ENCODE measurements at regions not wholly inside any gene's neighbourhood (a gene's known extent, or its start where the extent isn't known, plus 50 kb on each side); places are given as distances from the start of the nearest gene placed in this dataset.
"Not testable (repeated sequence)": the region's sequence is repeated elsewhere in the genome, so short reads cannot be mapped to it uniquely, and the experiment has no call there.

GRCh38 chr11:93902921-93903320 is 52.5 kb upstream of the VSTM5 start:
- no peak for DNase-seq (ENCODE audit: low spot score)

GRCh38 chr11:93903989-93904388 is 53.6 kb upstream of the VSTM5 start:
- no peak for DNase-seq (ENCODE audit: low spot score)

- peak; percentile 4 for DNase-seq (ENCODE audit: low spot score)
Observed at GRCh38 chr11:93904716-93905115, 54.3 kb upstream of the VSTM5 start.

GRCh38 chr11:93905384-93905783 is 55.0 kb upstream of the VSTM5 start:
- DNase-seq (ENCODE audit: low spot score), result peak; percentile 77

- DNase-seq (ENCODE audit: low spot score), result no peak
Observed at GRCh38 chr11:93906486-93906885, 56.1 kb upstream of the VSTM5 start.

GRCh38 chr11:93907901-93908300 is 57.5 kb upstream of the VSTM5 start:
- DNase-seq (ENCODE audit: low spot score), result no peak

- DNase-seq (ENCODE audit: low spot score), result peak; percentile 83
Observed at GRCh38 chr11:93908689-93909088, 58.3 kb upstream of the VSTM5 start.

- DNase-seq (ENCODE audit: low spot score), result no peak
Observed at GRCh38 chr11:93917673-93918072, 67.3 kb upstream of the VSTM5 start.

- peak; percentile 48 for DNase-seq (ENCODE audit: low spot score)
Observed at GRCh38 chr11:93921695-93922468, 71.5 kb upstream of the VSTM5 start.

GRCh38 chr11:93922830-93923229 is 72.4 kb upstream of the VSTM5 start:
- DNase-seq (ENCODE audit: low spot score), result no peak

GRCh38 chr11:93926099-93926498 is 75.7 kb upstream of the VSTM5 start:
- DNase-seq (ENCODE audit: low spot score), result not testable (repeated sequence)

- no peak for DNase-seq (ENCODE audit: low spot score)
Observed at GRCh38 chr11:93929407-93929806, 79.0 kb upstream of the VSTM5 start.

- DNase-seq (ENCODE audit: low spot score), result no peak
Observed at GRCh38 chr11:93933230-93933629, 82.8 kb upstream of the VSTM5 start.

GRCh38 chr11:93935826-93936225 is 85.3 kb upstream of the HEPHL1 start:
- DNase-seq (ENCODE audit: low spot score), result no peak

GRCh38 chr11:93936460-93936859 is 84.7 kb upstream of the HEPHL1 start:
- no peak for DNase-seq (ENCODE audit: low spot score)

- no peak for DNase-seq (ENCODE audit: low spot score)
Observed at GRCh38 chr11:93939084-93939760, 81.9 kb upstream of the HEPHL1 start.

- no peak for DNase-seq (ENCODE audit: low spot score)
Observed at GRCh38 chr11:93940395-93940794, 80.8 kb upstream of the HEPHL1 start.

GRCh38 chr11:93942176-93942575 is 79.0 kb upstream of the HEPHL1 start:
- DNase-seq (ENCODE audit: low spot score), result no peak

- DNase-seq (ENCODE audit: low spot score), result no peak
Observed at GRCh38 chr11:93945596-93945995, 75.6 kb upstream of the HEPHL1 start.

- no peak for DNase-seq (ENCODE audit: low spot score)
Observed at GRCh38 chr11:93952082-93952780, 68.9 kb upstream of the HEPHL1 start.

- no peak for DNase-seq (ENCODE audit: low spot score)
Observed at GRCh38 chr11:93957397-93957952, 63.7 kb upstream of the HEPHL1 start.

GRCh38 chr11:93958991-93959390 is 62.2 kb upstream of the HEPHL1 start:
- no peak for DNase-seq (ENCODE audit: low spot score)
